GM18519 (cell line): ENCODE measurements at regions not wholly inside any gene's neighbourhood (a gene's known extent, or its start where the extent isn't known, plus 50 kb on each side); places are given as distances from the start of the nearest gene placed in this dataset.
"Not testable (repeated sequence)": the region's sequence is repeated elsewhere in the genome, so short reads cannot be mapped to it uniquely, and the experiment has no call there.

ENCODE experiments used
- ATAC-seq: cut with Tn5 transposase; IDR thresholded peaks from one replicate; pipeline ENCODE4 v1.9.1; 2021; ENCODE audit warnings: mild to moderate bottlenecking, moderate library complexity; ENCODE audit not compliant: unreplicated experiment, low FRiP score

GRCh38 chr10:84571146-84571545, 242.8 kb downstream of the CCSER2 start:
- no peak for ATAC-seq

- ATAC-seq: no peak
Observed at GRCh38 chr10:84574102-84574501, 245.7 kb downstream of the CCSER2 start.

GRCh38 chr10:84581976-84582375, 253.6 kb downstream of the CCSER2 start:
- ATAC-seq: no peak

GRCh38 chr10:84583501-84583900, 255.1 kb downstream of the CCSER2 start:
- ATAC-seq: no peak

GRCh38 chr10:84587789-84588188, 259.4 kb downstream of the CCSER2 start:
- no peak for ATAC-seq

- no peak for ATAC-seq
Observed at GRCh38 chr10:84588426-84588825, 260.0 kb downstream of the CCSER2 start.

GRCh38 chr10:84588971-84589370, 260.6 kb downstream of the CCSER2 start:
- no peak for ATAC-seq

GRCh38 chr10:84589526-84590205, 261.3 kb downstream of the CCSER2 start:
- no peak for ATAC-seq

- no peak for ATAC-seq
Observed at GRCh38 chr10:84590327-84591193, 262.2 kb downstream of the CCSER2 start.

- no peak for ATAC-seq
Observed at GRCh38 chr10:84593506-84593905, 265.1 kb downstream of the CCSER2 start.

GRCh38 chr10:84596585-84596984, 268.2 kb downstream of the CCSER2 start:
- no peak for ATAC-seq

GRCh38 chr10:84599254-84599653, 270.9 kb downstream of the CCSER2 start:
- ATAC-seq: no peak

- ATAC-seq: no peak
Observed at GRCh38 chr10:84600947-84601346, 272.6 kb downstream of the CCSER2 start.

- not testable (repeated sequence) for ATAC-seq
Observed at GRCh38 chr10:84602543-84602942, 274.2 kb downstream of the CCSER2 start.

GRCh38 chr10:84603971-84604370, 275.6 kb downstream of the CCSER2 start:
- ATAC-seq: no peak

GRCh38 chr10:84605802-84606201, 277.4 kb downstream of the CCSER2 start:
- no peak for ATAC-seq

- no peak for ATAC-seq
Observed at GRCh38 chr10:84606428-84606827, 278.0 kb downstream of the CCSER2 start.

GRCh38 chr10:84607044-84607443, 278.7 kb downstream of the CCSER2 start:
- ATAC-seq: no peak

- no peak for ATAC-seq
Observed at GRCh38 chr10:84607523-84607922, 279.1 kb downstream of the CCSER2 start.

- ATAC-seq: peak; percentile 64
Observed at GRCh38 chr10:84608126-84608525, 279.7 kb downstream of the CCSER2 start.

- peak; percentile 62 for ATAC-seq
Observed at GRCh38 chr10:84613336-84614021, 285.1 kb downstream of the CCSER2 start.
